Skeletal muscle tissue (tissue), 3 donors: ENCODE measurements at regions not wholly inside any gene's neighbourhood (a gene's known extent, or its start where the extent isn't known, plus 50 kb on each side); places are given as distances from the start of the nearest gene placed in this dataset.
"Not testable (repeated sequence)": the region's sequence is repeated elsewhere in the genome, so short reads cannot be mapped to it uniquely, and the experiment has no call there.

Experiments
- H3K27ac ChIP-seq: one replicate; pipeline ENCODE4 v1.7.0; 2013; ENCODE audit warnings: mild to moderate bottlenecking, low read depth, low read length, inconsistent platforms
- H3K27me3 ChIP-seq, 3 donors: one replicate each; pipeline ENCODE4 v1.7.0; 2013; ENCODE audit warnings: low read length in 3 of 3; ENCODE audit not compliant: control insufficient read depth in 3 of 3, insufficient read depth in 3 of 3
- H3K36me3 ChIP-seq, 3 donors: one replicate each; pipeline ENCODE4 v1.7.0; 2013; ENCODE audit warnings: low read length in 3 of 3; ENCODE audit not compliant: control insufficient read depth in 3 of 3, insufficient read depth in 3 of 3
- H3K4me1 ChIP-seq, 3 donors: one replicate each; pipeline ENCODE4 v1.7.0; 2013; ENCODE audit warnings: low read length in 3 of 3, mild to moderate bottlenecking in 3 of 3; ENCODE audit not compliant: control insufficient read depth in 3 of 3, insufficient read depth in 3 of 3
- H3K4me3 ChIP-seq, 3 donors: one replicate each; pipeline ENCODE4 v1.7.0; 2013; ENCODE audit warnings: low read length in 3 of 3
- H3K9ac ChIP-seq, 3 donors: one replicate each; pipeline ENCODE4 v1.7.0; 2013; ENCODE audit warnings: low read length in 3 of 3, mild to moderate bottlenecking in 3 of 3, moderate library complexity in 2 of 3, low read depth in 1 of 3
- H3K9me3 ChIP-seq, 3 donors: one replicate each; pipeline ENCODE4 v1.7.0; 2013; ENCODE audit warnings: low read length in 3 of 3; ENCODE audit not compliant: control insufficient read depth in 3 of 3
- donor health status: Osteomylitis.

DNA sequence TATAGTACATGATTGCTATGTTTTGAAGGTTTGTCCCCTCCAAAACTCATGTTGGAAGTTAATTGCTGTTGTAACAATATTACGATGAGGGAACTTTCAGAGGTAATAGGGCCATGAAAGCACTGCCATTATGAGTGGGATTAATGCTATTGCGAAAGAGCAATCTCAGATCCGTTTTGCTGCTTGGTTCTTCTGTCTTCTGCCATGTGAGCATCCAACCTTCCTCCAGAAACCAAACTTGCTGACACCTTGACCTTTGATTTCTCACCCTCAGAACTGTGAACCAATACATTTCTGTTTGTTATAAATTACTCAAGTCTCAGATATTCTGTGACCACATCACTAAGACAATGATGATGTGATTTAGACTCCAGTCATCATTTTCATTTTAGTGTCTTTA, 2590.9 kb downstream of the PCDH9 start:
- Histone ChIP-seq H3K9ac (no peak overlapping the region), H3K36me3 (no peaks in the 10 kb centered on the region), H3K27me3 (no peaks in the 10 kb centered on the region), H3K4me1 (no peaks in the 10 kb centered on the region), H3K27ac (no peak overlapping the region), H3K4me3 (no peak overlapping the region), H3K9me3 (no peaks in the 10 kb centered on the region)

DNA sequence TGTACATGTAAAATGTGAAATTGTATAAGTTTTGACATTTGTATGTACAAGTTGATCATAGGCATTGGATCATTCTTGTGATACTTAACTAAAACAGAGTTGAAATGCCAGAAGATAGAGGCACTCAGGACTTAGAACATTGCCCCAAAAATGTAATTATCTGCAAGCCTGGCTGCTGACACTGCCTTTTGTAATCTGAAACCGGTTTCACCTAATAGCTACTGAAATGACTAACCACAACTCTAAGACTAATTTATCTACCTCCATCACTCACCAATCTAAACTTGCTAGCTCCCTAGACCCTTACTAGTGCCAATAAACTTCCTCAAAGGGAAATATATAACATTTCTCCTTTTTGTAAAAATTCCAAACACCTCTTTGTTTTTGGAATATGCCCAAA, 2596.2 kb downstream of the PCDH9 start:
- no peak overlapping the region for H3K9ac ChIP-seq
- H3K27me3 ChIP-seq: no peaks in the 10 kb centered on the region
- H3K27ac ChIP-seq: no peak overlapping the region
- no peaks in the 10 kb centered on the region for H3K4me1 ChIP-seq
- no peaks in the 10 kb centered on the region for H3K36me3 ChIP-seq
- no peaks in the 10 kb centered on the region for H3K9me3 ChIP-seq
- H3K4me3 ChIP-seq: no peak overlapping the region

DNA sequence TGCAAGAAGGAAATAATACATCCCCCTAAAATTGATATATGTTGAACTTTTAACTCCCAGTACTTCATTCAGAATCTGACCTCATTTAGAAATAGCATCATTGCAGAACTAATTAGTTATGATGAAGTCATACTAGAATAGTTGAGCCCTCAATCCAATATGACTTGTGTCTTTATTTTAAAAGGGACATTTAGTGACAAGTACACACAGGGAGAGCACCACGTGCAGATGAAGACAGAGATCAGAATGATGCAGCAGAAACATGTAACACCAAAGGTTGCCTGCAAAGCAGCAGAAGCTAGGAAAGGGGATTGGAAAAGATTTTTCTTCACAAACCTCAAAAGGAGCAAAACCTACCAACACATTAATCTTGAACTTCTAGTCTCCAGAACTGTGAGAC, 2602.5 kb downstream of the PCDH9 start:
- Histone ChIP-seq H3K27ac (no peak overlapping the region), H3K9me3 (no peaks in the 10 kb centered on the region), H3K4me1 (no peaks in the 10 kb centered on the region), H3K9ac (no peak overlapping the region), H3K36me3 (no peaks in the 10 kb centered on the region), H3K27me3 (no peaks in the 10 kb centered on the region), H3K4me3 (no peak overlapping the region)

DNA sequence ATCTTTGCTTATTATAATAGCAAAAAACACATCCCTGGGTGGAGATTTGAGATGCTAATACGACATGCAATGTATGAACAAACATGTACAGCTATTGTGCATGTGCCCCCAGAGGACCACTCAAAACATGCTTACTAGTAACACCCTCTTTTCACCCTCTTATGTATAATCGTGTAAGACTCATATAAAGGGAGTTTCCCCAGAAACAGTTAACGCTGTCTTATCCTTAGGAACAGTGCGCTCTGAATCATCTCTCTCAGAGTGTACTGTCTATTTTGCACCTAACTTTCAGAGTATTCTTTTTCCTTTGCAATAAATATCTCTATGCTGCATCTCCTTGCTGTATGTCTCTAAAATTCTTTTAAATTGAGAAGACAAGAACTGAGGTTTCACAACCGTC, 2604.0 kb downstream of the PCDH9 start:
- H3K27me3 ChIP-seq: no peaks in the 10 kb centered on the region
- H3K36me3 ChIP-seq: no peaks in the 10 kb centered on the region
- H3K4me3 ChIP-seq: no peak overlapping the region
- no peaks in the 10 kb centered on the region for H3K9me3 ChIP-seq
- no peak overlapping the region for H3K27ac ChIP-seq
- H3K9ac ChIP-seq: no peak overlapping the region
- H3K4me1 ChIP-seq: no peaks in the 10 kb centered on the region

DNA sequence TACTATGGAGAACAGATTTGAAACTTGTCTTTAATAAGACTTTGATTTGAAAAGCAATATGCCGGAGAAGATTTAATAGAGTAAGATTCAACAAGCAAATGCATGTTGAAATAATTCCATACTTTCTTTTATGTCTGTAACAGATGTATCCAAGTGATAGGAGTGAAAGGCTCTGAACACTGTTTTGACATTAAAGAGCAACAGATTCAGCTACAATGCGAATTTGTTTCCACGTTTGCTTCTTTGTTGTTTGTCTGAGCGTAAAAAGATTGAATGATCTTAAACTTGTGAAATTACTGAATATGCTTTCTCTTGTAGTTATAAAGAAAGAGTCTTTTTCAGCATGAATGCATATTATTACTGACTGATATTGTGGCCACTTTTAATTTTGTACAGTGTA, 2612.9 kb downstream of the PCDH9 start:
- H3K27me3 ChIP-seq: no peaks in the 10 kb centered on the region
- no peak overlapping the region for H3K9ac ChIP-seq
- no peaks in the 10 kb centered on the region for H3K4me1 ChIP-seq
- H3K4me3 ChIP-seq: no peak overlapping the region
- no peaks in the 10 kb centered on the region for H3K36me3 ChIP-seq
- no peaks in the 10 kb centered on the region for H3K9me3 ChIP-seq
- H3K27ac ChIP-seq: no peak overlapping the region

- Histone ChIP-seq H3K27ac (no peak overlapping the region), H3K4me1 (no peaks in the 10 kb centered on the region), H3K9ac (no peak overlapping the region), H3K27me3 (no peaks in the 10 kb centered on the region), H3K4me3 (no peak overlapping the region), H3K36me3 (no peaks in the 10 kb centered on the region), H3K9me3 (no peaks in the 10 kb centered on the region)
These were observed 2638.2 kb downstream of the PCDH9 start for GRCh38 chr13:64591971-64592370.

DNA sequence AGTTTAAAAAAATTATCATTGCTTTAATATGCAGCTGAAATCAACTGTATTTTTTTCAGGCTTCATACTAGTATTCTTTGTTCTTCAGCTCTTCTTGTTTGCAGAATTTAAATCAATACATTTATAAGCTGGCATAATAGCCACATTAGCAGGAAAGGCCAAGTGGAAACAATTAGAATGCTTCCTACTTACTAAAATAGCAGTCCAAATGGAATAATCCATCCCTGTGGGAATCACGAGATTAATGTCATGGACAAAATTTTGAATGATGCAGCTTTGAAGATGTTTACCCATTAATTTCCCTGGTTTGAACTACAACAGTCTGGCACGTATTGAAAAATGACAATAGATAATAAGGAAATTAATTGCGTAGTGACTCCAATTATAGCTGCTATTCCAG, 2650.8 kb downstream of the PCDH9 start:
- no peak overlapping the region for H3K9ac ChIP-seq
- H3K27ac ChIP-seq: no peak overlapping the region
- peaks cover 0 to 2% (median 0%) of the 10 kb centered on the region in 3 donors for H3K9me3 ChIP-seq
- H3K4me3 ChIP-seq: no peak overlapping the region
- H3K27me3 ChIP-seq: no peaks in the 10 kb centered on the region
- no peaks in the 10 kb centered on the region for H3K36me3 ChIP-seq
- no peaks in the 10 kb centered on the region for H3K4me1 ChIP-seq

GRCh38 chr13:64568748-64569147, 2661.4 kb downstream of the PCDH9 start:
- Histone ChIP-seq H3K4me3 (no peak overlapping the region), H3K9ac (no peak overlapping the region)

GRCh38 chr13:64558031-64558430, 2672.1 kb downstream of the PCDH9 start:
- not testable (repeated sequence) for H3K27ac ChIP-seq, H3K4me1 ChIP-seq, H3K4me3 ChIP-seq, H3K36me3 ChIP-seq, H3K9me3 ChIP-seq, H3K9ac ChIP-seq, H3K27me3 ChIP-seq

More at GRCh38 chr13:64568748-64569147, 2661.4 kb downstream of the PCDH9 start:
- Histone ChIP-seq H3K27ac (no peak overlapping the region), H3K36me3 (no peaks in the 10 kb centered on the region), H3K27me3 (no peaks in the 10 kb centered on the region), H3K9me3 (peaks cover 2 to 8% (median 6%) of the 10 kb centered on the region in 3 donors), H3K4me1 (no peaks in the 10 kb centered on the region)

DNA sequence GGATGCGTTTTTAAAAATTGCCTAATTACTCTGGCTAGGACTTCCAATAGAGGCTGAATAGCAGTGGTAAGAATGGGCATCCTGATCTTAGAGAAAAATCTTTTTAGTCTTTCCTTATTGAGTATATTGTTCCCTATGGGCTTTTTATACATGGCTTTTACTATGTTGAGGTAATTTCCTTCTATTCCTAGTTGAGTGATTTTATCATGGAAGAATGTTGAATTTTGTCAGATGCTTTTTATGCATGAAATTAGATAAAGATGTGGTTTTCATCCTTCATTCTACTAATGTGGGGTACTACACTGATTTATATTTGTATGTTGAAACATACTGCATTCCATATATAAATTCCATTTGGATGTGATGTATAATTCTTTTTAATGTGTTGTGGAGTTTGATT, 2673.8 kb downstream of the PCDH9 start:
- no peaks in the 10 kb centered on the region for H3K4me1 ChIP-seq
- no peak overlapping the region for H3K4me3 ChIP-seq
- H3K27me3 ChIP-seq: no peaks in the 10 kb centered on the region
- no peak overlapping the region for H3K9ac ChIP-seq
- no peaks in the 10 kb centered on the region for H3K9me3 ChIP-seq
- no peak overlapping the region for H3K27ac ChIP-seq
- H3K36me3 ChIP-seq: no peaks in the 10 kb centered on the region
